NT2/D1 (cell line): ENCODE measurements at regions not wholly inside any gene's neighbourhood (a gene's known extent, or its start where the extent isn't known, plus 50 kb on each side); places are given as distances from the start of the nearest gene placed in this dataset.

Source experiments
- DNase-seq: peaks from one replicate; pipeline ENCODE4 v3.0.0-alpha.2; 2011; ENCODE audit warnings: low read depth, low spot score
- H3K27me3 ChIP-seq: 2 replicates; pipeline ENCODE4 v1.6.0; 2011; ENCODE audit warnings: mild to moderate bottlenecking; ENCODE audit not compliant: insufficient read length, insufficient read depth
- H3K36me3 ChIP-seq: 2 replicates; pipeline ENCODE4 v1.6.1; 2011; ENCODE audit warnings: mild to moderate bottlenecking, low read length, mixed read lengths; ENCODE audit not compliant: insufficient read depth, insufficient read length
- H3K4me1 ChIP-seq: 2 replicates; pipeline ENCODE4 v1.5.1; 2011; ENCODE audit not compliant: insufficient read depth, insufficient read length
- H3K4me3 ChIP-seq: 2 replicates; pipeline ENCODE4 v1.5.1; 2011; ENCODE audit warnings: low read depth; ENCODE audit not compliant: insufficient read length
- H3K9ac ChIP-seq: 2 replicates; pipeline ENCODE4 v1.6.0; 2011; ENCODE audit warnings: low read depth; ENCODE audit not compliant: insufficient read length
- H3K9me3 ChIP-seq: 2 replicates; pipeline ENCODE4 v1.5.1; 2011; ENCODE audit warnings: mild to moderate bottlenecking, low read length; ENCODE audit not compliant: insufficient read depth
- SUZ12 ChIP-seq: IDR thresholded peaks from 2 replicates; pipeline ENCODE4 v1.6.1; 2011; ENCODE audit not compliant: insufficient read length, insufficient read depth; ENCODE audit errors: extremely low read depth
- YY1 ChIP-seq: IDR thresholded peaks from 2 replicates; pipeline ENCODE4 v1.6.1; 2011; ENCODE audit not compliant: insufficient read length, insufficient read depth
- ZNF274 ChIP-seq: IDR thresholded peaks from 2 replicates; pipeline ENCODE4 v1.6.1; 2011; ENCODE audit warnings: mild to moderate bottlenecking, low read depth, low read length

DNA sequence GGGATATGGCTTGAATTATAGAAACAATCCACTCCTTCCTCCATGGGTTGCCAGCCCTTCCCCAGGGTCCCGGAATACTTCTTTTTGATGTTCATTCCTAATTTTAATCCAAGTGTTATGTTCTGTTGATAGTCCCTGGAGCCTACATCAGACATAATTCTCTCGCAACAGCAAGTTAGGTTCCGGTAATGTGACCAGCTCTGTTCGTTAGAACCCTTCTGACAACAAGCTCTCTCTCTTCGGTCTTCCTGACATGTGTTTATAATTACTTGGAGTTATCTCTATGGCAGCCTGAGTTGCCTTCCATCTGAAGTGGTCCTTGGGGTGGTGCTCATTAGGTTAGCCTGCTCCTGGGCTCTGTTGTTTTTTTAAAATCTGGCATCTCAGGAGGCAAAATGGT is 506.9 kb upstream of the JARID2 start:
- no peak for DNase-seq
- no peaks in the 10 kb centered on the region for H3K27me3 ChIP-seq
- H3K9ac ChIP-seq: no peak overlapping the region
- H3K4me1 ChIP-seq: no peaks in the 10 kb centered on the region
- TF ChIP-seq ZNF274: no peak
- TF ChIP-seq YY1: no peak
- no peak for TF ChIP-seq SUZ12
- H3K9me3 ChIP-seq: no peaks in the 10 kb centered on the region
- H3K36me3 ChIP-seq: no peaks in the 10 kb centered on the region
- H3K4me3 ChIP-seq: no peak overlapping the region

- Histone ChIP-seq H3K4me3 (no peak overlapping the region), H3K36me3 (no peaks in the 10 kb centered on the region), H3K27me3 (no peaks in the 10 kb centered on the region), H3K4me1 (no peaks in the 10 kb centered on the region), H3K9me3 (no peaks in the 10 kb centered on the region), H3K9ac (no peak overlapping the region)
- TF ChIP-seq ZNF274: no peak
- TF ChIP-seq SUZ12: no peak
- no peak for TF ChIP-seq YY1
- no peak for DNase-seq
These were observed 506.0 kb upstream of the JARID2 start for GRCh38 chr6:14739827-14740226.

GRCh38 chr6:14742171-14742570 is 503.7 kb upstream of the JARID2 start:
- TF ChIP-seq YY1 (no peak), SUZ12 (no peak), ZNF274 (no peak)
- no peak overlapping the region for H3K4me3 ChIP-seq
- no peak overlapping the region for H3K9ac ChIP-seq
- H3K36me3 ChIP-seq: no peaks in the 10 kb centered on the region
- DNase-seq: no peak
- H3K27me3 ChIP-seq: no peaks in the 10 kb centered on the region
- no peaks in the 10 kb centered on the region for H3K9me3 ChIP-seq
- no peaks in the 10 kb centered on the region for H3K4me1 ChIP-seq

- no peak overlapping the region for H3K4me3 ChIP-seq
- H3K9me3 ChIP-seq: no peaks in the 10 kb centered on the region
- no peaks in the 10 kb centered on the region for H3K27me3 ChIP-seq
- H3K36me3 ChIP-seq: no peaks in the 10 kb centered on the region
- no peak for TF ChIP-seq ZNF274
- no peak for TF ChIP-seq YY1
- no peak for TF ChIP-seq SUZ12
- no peaks in the 10 kb centered on the region for H3K4me1 ChIP-seq
- H3K9ac ChIP-seq: no peak overlapping the region
- no peak for DNase-seq
These were observed 503.2 kb upstream of the JARID2 start for GRCh38 chr6:14742680-14743079.

- TF ChIP-seq YY1 (no peak), ZNF274 (no peak), SUZ12 (no peak)
- no peak overlapping the region for H3K4me3 ChIP-seq
- H3K9ac ChIP-seq: no peak overlapping the region
These were observed 502.8 kb upstream of the JARID2 start for GRCh38 chr6:14743144-14743473.

DNA sequence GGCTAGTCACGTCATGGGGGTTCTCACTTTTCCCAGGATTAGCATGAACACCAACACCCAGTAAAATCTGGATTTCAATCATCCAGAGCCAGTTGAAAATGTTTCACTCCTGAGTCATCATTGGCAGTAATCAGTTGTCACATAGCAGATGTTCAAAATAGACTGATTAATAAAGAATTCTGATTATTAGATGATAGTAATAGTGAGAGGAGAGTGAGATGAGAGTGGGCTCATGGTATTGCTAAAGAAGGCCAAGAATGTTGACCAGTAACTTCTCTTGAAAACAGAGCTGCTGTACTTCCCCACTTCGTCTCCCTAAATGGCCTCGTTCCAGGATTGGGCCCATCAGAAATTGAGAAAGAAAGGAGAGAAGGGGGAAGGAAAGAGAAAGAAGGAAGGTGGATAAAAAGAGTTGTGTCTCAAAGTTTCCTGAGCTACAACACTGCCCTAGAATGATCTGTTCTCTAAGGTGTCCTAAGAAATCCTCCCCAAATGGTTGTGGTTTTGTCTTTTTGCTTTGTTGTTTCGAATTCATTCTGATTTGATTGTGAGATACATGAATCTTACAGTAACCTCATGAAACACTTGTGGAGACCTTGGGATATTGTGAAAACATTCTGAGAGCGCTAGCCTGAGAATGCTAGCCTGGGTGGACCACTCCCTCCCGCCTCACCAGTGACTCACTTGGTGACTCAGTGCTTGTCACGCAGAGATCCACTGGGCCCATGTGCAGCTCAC is 502.2 kb upstream of the JARID2 start:
- Histone ChIP-seq H3K9ac (no peak overlapping the region), H3K4me1 (no peaks in the 10 kb centered on the region), H3K27me3 (no peaks in the 10 kb centered on the region), H3K9me3 (no peaks in the 10 kb centered on the region), H3K36me3 (no peaks in the 10 kb centered on the region), H3K4me3 (no peak overlapping the region)
- no peak for DNase-seq
- TF ChIP-seq YY1: no peak
- TF ChIP-seq SUZ12: no peak
- TF ChIP-seq ZNF274: no peak

More at GRCh38 chr6:14743144-14743473, 502.8 kb upstream of the JARID2 start:
- H3K36me3 ChIP-seq: no peaks in the 10 kb centered on the region
- H3K9me3 ChIP-seq: no peaks in the 10 kb centered on the region
- DNase-seq: no peak
- no peaks in the 10 kb centered on the region for H3K4me1 ChIP-seq
- no peaks in the 10 kb centered on the region for H3K27me3 ChIP-seq

- no peak for DNase-seq
- Histone ChIP-seq H3K9ac (no peak overlapping the region), H3K27me3 (no peaks in the 10 kb centered on the region), H3K4me1 (no peaks in the 10 kb centered on the region), H3K9me3 (no peaks in the 10 kb centered on the region), H3K36me3 (no peaks in the 10 kb centered on the region), H3K4me3 (no peak overlapping the region)
- TF ChIP-seq YY1: no peak
- TF ChIP-seq SUZ12: no peak
- no peak for TF ChIP-seq ZNF274
These were observed 501.7 kb upstream of the JARID2 start for GRCh38 chr6:14744212-14744556.
